ENCODE measurements at regions not wholly inside any gene's neighbourhood (a gene's known extent, or its start where the extent isn't known, plus 50 kb on each side); places are given as distances from the start of the nearest gene placed in this dataset.

DNA sequence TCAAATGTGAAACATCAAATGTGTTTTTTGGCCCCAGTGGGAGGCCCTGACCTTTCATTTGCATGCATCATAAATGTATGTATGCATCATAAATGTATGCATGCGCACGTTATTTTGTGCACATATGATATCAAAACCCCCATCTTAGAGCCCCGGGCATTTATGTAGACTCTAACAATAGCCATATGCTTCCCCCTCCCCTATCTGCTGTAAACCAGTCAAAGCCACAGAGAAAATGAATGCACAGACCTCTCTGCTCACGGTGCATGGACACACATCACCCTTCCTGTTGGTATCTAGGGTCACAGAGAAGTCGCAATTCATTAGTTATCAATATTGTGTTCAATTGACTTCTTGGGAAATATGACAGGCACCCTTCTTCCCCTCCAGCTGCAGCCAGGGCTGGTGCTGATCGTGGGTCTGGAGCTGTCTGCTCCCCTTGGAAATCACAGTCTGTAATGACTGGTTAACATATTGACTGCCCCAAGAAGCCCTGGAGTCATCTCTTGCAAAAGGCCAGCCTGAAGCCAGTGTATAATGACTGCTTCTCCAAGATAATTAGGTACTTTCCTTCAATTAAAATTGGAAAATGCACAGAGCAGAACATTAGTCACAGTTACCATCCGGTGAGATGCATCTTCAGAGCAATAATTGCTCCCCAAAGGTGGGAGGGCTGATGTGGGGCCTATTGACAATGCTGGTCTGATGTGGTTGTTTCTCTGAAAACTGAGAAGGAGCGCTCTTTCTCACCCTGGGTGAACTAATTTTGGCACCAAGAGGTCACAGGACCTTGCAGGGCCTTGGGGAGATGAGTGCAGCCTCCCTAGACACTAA, 532.2 kb downstream of the CDH26 start:
- no peaks in the 10 kb centered on the region for H3K9me2 ChIP-seq (replicated peaks; ENCODE audit: insufficient read depth, low read length)
- H3K4me1 ChIP-seq (ENCODE audit: low read length) = no peaks in the 10 kb centered on the region
- no peak overlapping the region for H3K4me2 ChIP-seq (ENCODE audit: low read depth, low read length)
- no peaks in the 10 kb centered on the region for H3K79me2 ChIP-seq (ENCODE audit: low read length)
- H4K20me1 ChIP-seq (ENCODE audit: insufficient read depth, low read length) = no peaks in the 10 kb centered on the region
- H3K27ac ChIP-seq (ENCODE audit: low read length) = no peak overlapping the region
- H3K9me3 ChIP-seq (replicated peaks; ENCODE audit: insufficient read depth, low read length) = no peaks in the 10 kb centered on the region
- H3K36me3 ChIP-seq (replicated peaks; ENCODE audit: insufficient read depth, low read length) = no peaks in the 10 kb centered on the region
- no peaks in the 10 kb centered on the region for H3K27me3 ChIP-seq (replicated peaks; ENCODE audit: insufficient read depth, low read length)
- no peaks in the 10 kb centered on the region for H3F3A ChIP-seq (ENCODE audit: insufficient read depth, low read length)
- H3K4me3 ChIP-seq (ENCODE audit: low read length) = no peak overlapping the region
- H3K9ac ChIP-seq (ENCODE audit: low read length) = no peak overlapping the region
- no peak for DNase-seq
- no peak overlapping the region for H2AFZ ChIP-seq (ENCODE audit: low read length)
- TF ChIP-seq EZH2phosphoT487 (IDR thresholded peaks at IDR 0.05; ENCODE audit: low read length) (no peak), EZH2 (optimal IDR thresholded peaks at IDR 0.05; ENCODE audit: low read depth, low read length) (no peak)
- TF ChIP-seq, protein P1, sequence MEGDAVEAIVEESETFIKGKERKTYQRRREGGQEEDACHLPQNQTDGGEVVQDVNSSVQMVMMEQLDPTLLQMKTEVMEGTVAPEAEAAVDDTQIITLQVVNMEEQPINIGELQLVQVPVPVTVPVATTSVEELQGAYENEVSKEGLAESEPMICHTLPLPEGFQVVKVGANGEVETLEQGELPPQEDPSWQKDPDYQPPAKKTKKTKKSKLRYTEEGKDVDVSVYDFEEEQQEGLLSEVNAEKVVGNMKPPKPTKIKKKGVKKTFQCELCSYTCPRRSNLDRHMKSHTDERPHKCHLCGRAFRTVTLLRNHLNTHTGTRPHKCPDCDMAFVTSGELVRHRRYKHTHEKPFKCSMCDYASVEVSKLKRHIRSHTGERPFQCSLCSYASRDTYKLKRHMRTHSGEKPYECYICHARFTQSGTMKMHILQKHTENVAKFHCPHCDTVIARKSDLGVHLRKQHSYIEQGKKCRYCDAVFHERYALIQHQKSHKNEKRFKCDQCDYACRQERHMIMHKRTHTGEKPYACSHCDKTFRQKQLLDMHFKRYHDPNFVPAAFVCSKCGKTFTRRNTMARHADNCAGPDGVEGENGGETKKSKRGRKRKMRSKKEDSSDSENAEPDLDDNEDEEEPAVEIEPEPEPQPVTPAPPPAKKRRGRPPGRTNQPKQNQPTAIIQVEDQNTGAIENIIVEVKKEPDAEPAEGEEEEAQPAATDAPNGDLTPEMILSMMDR (IDR thresholded peaks at IDR 0.05; ENCODE audit: low read length) = no peak

DNA sequence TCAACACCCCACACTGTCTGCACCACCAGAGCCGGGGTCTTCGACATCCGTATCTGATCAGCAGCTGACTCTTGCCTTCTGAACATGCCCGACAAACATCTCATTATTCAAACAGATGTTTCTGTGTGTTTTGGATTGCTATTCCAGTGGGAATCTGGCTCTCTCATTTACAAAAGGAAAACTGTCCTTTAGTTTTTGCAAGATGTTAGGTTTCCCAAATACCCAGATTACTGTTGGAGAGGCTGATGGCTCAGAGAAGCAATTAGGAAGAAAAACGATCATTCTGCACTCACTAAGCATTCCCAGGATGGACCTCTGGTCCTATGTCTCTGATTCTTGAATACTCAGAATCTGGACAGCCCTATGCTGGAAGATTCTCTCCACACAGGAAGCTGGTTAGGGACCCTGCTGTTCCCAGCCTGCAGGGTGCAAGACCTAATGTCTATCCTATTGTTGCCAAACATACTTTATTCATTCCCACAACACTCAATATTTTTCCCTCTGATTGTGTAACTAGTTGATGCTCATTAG, 532.9 kb downstream of the CDH26 start:
- H3K9ac ChIP-seq (ENCODE audit: low read length) = no peak overlapping the region
- H3K27ac ChIP-seq (ENCODE audit: low read length) = no peak overlapping the region
- no peaks in the 10 kb centered on the region for H4K20me1 ChIP-seq (ENCODE audit: insufficient read depth, low read length)
- no peaks in the 10 kb centered on the region for H3K79me2 ChIP-seq (ENCODE audit: low read length)
- H3K9me3 ChIP-seq (replicated peaks; ENCODE audit: insufficient read depth, low read length) = no peaks in the 10 kb centered on the region
- H3F3A ChIP-seq (ENCODE audit: insufficient read depth, low read length) = no peaks in the 10 kb centered on the region
- H3K36me3 ChIP-seq (replicated peaks; ENCODE audit: insufficient read depth, low read length) = no peaks in the 10 kb centered on the region
- no peak overlapping the region for H3K4me2 ChIP-seq (ENCODE audit: low read depth, low read length)
- TF ChIP-seq EZH2 (optimal IDR thresholded peaks at IDR 0.05; ENCODE audit: low read depth, low read length) (no peak), EZH2phosphoT487 (IDR thresholded peaks at IDR 0.05; ENCODE audit: low read length) (no peak)
- TF ChIP-seq, protein P1 (IDR thresholded peaks at IDR 0.05; ENCODE audit: low read length) = no peak
- H3K4me3 ChIP-seq (ENCODE audit: low read length) = no peak overlapping the region
- H2AFZ ChIP-seq (ENCODE audit: low read length) = no peak overlapping the region
- H3K4me1 ChIP-seq (ENCODE audit: low read length) = no peaks in the 10 kb centered on the region
- no peaks in the 10 kb centered on the region for H3K9me2 ChIP-seq (replicated peaks; ENCODE audit: insufficient read depth, low read length)
- no peak for DNase-seq
- no peaks in the 10 kb centered on the region for H3K27me3 ChIP-seq (replicated peaks; ENCODE audit: insufficient read depth, low read length)

DNA sequence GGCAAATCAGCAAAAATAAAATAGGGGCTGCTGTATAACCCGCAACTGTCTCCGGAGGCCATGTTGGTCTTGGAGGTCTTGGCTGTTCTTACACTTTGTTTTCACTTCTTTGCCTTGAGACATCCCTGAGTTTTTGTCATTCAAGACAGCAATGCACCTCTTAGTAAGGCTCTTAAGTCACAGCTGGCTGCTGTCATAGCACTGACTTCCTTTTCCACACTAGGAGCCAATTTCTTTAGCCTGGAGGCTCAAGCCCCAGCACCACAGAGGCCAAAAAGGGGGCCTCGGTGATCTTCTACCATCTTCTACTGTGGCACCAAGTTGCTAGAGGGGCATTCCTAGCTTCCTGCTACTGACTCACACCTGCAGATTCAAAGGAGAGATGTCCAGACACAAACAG, 536.3 kb downstream of the CDH26 start:
- TF ChIP-seq, protein P1 (IDR thresholded peaks at IDR 0.05; ENCODE audit: low read length) = no peak
- TF ChIP-seq EZH2 (optimal IDR thresholded peaks at IDR 0.05; ENCODE audit: low read depth, low read length) (no peak), EZH2phosphoT487 (IDR thresholded peaks at IDR 0.05; ENCODE audit: low read length) (no peak)
- Histone ChIP-seq H2AFZ (ENCODE audit: low read length) (no peak overlapping the region), H3K4me1 (ENCODE audit: low read length) (no peaks in the 10 kb centered on the region), H3F3A (ENCODE audit: insufficient read depth, low read length) (no peaks in the 10 kb centered on the region), H3K27ac (ENCODE audit: low read length) (no peak overlapping the region), H3K27me3 (replicated peaks; ENCODE audit: insufficient read depth, low read length) (no peaks in the 10 kb centered on the region), H3K4me2 (ENCODE audit: low read depth, low read length) (no peak overlapping the region), H4K20me1 (ENCODE audit: insufficient read depth, low read length) (no peaks in the 10 kb centered on the region), H3K9ac (ENCODE audit: low read length) (no peak overlapping the region), H3K36me3 (replicated peaks; ENCODE audit: insufficient read depth, low read length) (no peaks in the 10 kb centered on the region), H3K9me3 (replicated peaks; ENCODE audit: insufficient read depth, low read length) (no peaks in the 10 kb centered on the region), H3K9me2 (replicated peaks; ENCODE audit: insufficient read depth, low read length) (no peaks in the 10 kb centered on the region), H3K79me2 (ENCODE audit: low read length) (no peaks in the 10 kb centered on the region), H3K4me3 (ENCODE audit: low read length) (no peak overlapping the region)
- no peak for DNase-seq
